Peyer's patch (tissue), 4 donors: ENCODE measurements at regions not wholly inside any gene's neighbourhood (a gene's known extent, or its start where the extent isn't known, plus 50 kb on each side); places are given as distances from the start of the nearest gene placed in this dataset.

Experiments used
- CTCF ChIP-seq, 6 experiments: fragments of 450-650 bp in 4 of 6; fragments of 200-600 bp in 2 of 6; sonication (generic) in 1 of 6; IDR thresholded peaks; one replicate each; pipeline ENCODE4 v1.5.1; 2017 to 2019; ENCODE audit warnings: antibody characterized with exemption in 6 of 6, mild to moderate bottlenecking in 3 of 6, moderate library complexity in 1 of 6
- POLR2A ChIP-seq, 2 donors: fragments of 450-650 bp; IDR thresholded peaks; one replicate each; pipeline ENCODE4 v1.5.1; 2017; ENCODE audit warnings: antibody characterized with exemption in 2 of 2, mild to moderate bottlenecking in 2 of 2, moderate library complexity in 2 of 2

GRCh38 chr11:44493930-44494329, 71.5 kb upstream of the CD82 start:
- no peak for TF ChIP-seq POLR2A (IDR thresholded peaks at IDR 0.05)
- TF ChIP-seq CTCF (IDR thresholded peaks at IDR 0.05): no peak
